NB4 (cell line): ENCODE measurements at regions not wholly inside any gene's neighbourhood (a gene's known extent, or its start where the extent isn't known, plus 50 kb on each side); places are given as distances from the start of the nearest gene placed in this dataset.

ENCODE experiments used
- CTCF ChIP-seq: IDR thresholded peaks from one replicate; pipeline ENCODE4 v1.5.1; 2012; ENCODE audit warnings: low read depth, low read length
- MAX ChIP-seq: IDR thresholded peaks from 2 replicates; pipeline ENCODE4 v1.6.1; 2011; ENCODE audit warnings: low read depth, low read length
- MYC ChIP-seq: IDR thresholded peaks from 2 replicates; pipeline ENCODE4 v1.6.1; 2011; ENCODE audit warnings: low read depth, low read length
- POLR2A ChIP-seq: IDR thresholded peaks from 2 replicates; pipeline ENCODE4 v1.6.1; 2011; ENCODE audit warnings: mild to moderate bottlenecking; ENCODE audit not compliant: insufficient read length; ENCODE audit errors: extremely low read depth

- TF ChIP-seq CTCF, result peak; percentile 19
- TF ChIP-seq MAX, result no peak
- TF ChIP-seq MYC, result no peak
- no peak for TF ChIP-seq POLR2A
Observed at GRCh38 chr1:199046618-199047017, 407.8 kb downstream of the PTPRC start.
